ENCODE measurements at regions not wholly inside any gene's neighbourhood (a gene's known extent, or its start where the extent isn't known, plus 50 kb on each side); places are given as distances from the start of the nearest gene placed in this dataset.

GRCh38 chr2:66174491-66174890 is 260.4 kb upstream of the MEIS1 start:
- TF ChIP-seq, protein P1, sequence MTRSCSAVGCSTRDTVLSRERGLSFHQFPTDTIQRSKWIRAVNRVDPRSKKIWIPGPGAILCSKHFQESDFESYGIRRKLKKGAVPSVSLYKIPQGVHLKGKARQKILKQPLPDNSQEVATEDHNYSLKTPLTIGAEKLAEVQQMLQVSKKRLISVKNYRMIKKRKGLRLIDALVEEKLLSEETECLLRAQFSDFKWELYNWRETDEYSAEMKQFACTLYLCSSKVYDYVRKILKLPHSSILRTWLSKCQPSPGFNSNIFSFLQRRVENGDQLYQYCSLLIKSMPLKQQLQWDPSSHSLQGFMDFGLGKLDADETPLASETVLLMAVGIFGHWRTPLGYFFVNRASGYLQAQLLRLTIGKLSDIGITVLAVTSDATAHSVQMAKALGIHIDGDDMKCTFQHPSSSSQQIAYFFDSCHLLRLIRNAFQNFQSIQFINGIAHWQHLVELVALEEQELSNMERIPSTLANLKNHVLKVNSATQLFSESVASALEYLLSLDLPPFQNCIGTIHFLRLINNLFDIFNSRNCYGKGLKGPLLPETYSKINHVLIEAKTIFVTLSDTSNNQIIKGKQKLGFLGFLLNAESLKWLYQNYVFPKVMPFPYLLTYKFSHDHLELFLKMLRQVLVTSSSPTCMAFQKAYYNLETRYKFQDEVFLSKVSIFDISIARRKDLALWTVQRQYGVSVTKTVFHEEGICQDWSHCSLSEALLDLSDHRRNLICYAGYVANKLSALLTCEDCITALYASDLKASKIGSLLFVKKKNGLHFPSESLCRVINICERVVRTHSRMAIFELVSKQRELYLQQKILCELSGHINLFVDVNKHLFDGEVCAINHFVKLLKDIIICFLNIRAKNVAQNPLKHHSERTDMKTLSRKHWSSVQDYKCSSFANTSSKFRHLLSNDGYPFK (CRISPR knock-in tag; IDR thresholded peaks at IDR 0.05; ENCODE audit: borderline replicate concordance), result no peak
- TF ChIP-seq, protein P2, sequence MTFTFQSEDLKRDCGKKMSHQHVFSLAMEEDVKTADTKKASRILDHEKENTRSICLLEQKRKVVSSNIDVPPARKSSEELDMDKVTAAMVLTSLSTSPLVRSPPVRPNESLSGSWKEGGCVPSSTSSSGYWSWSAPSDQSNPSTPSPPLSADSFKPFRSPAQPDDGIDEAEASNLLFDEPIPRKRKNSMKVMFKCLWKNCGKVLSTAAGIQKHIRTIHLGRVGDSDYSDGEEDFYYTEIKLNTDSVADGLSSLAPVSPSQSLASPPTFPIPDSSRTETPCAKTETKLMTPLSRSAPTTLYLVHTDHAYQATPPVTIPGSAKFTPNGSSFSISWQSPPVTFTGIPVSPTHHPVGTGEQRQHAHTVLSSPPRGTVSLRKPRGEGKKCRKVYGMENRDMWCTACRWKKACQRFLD (CRISPR knock-in tag; IDR thresholded peaks at IDR 0.05; ENCODE audit: borderline replicate concordance), result no peak
- TF ChIP-seq ETV6 (CRISPR knock-in tag; conservative IDR thresholded peaks at IDR 0.05), result no peak
- no peak for TF ChIP-seq TCF7 (IDR thresholded peaks at IDR 0.05; ENCODE audit: low read depth)
- TF ChIP-seq POLR2A (IDR thresholded peaks at IDR 0.05; ENCODE audit: insufficient read depth in 1 of 2, low read depth in 2 of 2, low read length in 2 of 2), result no peak
- TF ChIP-seq IRF2 (CRISPR knock-in tag; IDR thresholded peaks at IDR 0.05), result no peak
- no peak for TF ChIP-seq CTCF (CRISPR knock-in tag; IDR thresholded peaks at IDR 0.05)
- no peak for TF ChIP-seq ZNF10 (CRISPR knock-in tag; IDR thresholded peaks at IDR 0.05; ENCODE audit: borderline replicate concordance, low read depth)
